Amniotic stem cell (primary cell): ENCODE measurements at regions not wholly inside any gene's neighbourhood (a gene's known extent, or its start where the extent isn't known, plus 50 kb on each side); places are given as distances from the start of the nearest gene placed in this dataset.

Experiments
- DNase-seq: peaks from one replicate; lab custom pipeline; 2025; lab: John Stamatoyannopoulos, UW

GRCh38 chr3:59299561-59299960, 249.7 kb upstream of the CFAP20DC start:
- no peak for DNase-seq

DNA sequence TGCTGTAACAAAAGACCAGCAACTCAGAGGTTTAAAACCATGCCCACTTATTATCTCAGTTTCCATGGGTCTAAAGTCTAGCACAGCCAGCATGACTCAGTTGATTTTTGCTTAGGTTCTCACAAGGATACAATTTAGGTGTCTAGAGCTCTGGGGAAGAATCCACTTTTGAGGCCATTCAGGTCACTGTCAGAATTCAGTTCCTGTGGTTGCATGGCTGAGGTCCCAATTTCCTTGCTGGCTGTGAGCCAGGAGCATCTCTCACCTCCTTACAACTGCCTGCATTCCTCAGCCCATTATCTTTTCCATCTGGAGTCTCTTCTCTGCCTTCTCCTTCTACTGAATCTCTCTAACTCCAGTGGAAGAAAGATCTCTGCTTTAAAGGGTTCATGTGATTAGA, 240.5 kb upstream of the CFAP20DC start:
- no peak for DNase-seq

DNA sequence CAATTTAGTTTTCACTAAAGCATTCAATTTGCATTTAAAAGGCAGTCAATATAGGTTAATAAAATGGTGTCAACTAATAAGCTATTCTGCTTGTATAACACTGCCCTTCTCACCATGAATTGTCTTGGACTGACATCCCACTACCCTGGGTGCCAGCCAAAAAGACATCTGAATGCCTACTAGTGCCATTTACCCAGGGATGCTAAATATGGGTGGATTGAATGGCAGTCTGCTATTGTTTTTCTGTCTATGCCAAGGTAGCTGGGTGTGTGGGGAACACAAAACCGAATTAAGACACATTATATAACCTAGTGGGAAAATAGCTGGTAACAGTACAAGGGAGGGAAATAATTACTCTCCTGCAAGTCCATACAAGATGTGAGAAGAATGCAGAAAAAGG, 240.0 kb upstream of the CFAP20DC start:
- DNase-seq, result no peak

GRCh38 chr3:59288951-59289350, 239.1 kb upstream of the CFAP20DC start:
- no peak for DNase-seq

GRCh38 chr3:59286791-59287531, 237.1 kb upstream of the CFAP20DC start:
- no peak for DNase-seq

GRCh38 chr3:59285560-59285959, 235.7 kb upstream of the CFAP20DC start:
- no peak for DNase-seq

DNA sequence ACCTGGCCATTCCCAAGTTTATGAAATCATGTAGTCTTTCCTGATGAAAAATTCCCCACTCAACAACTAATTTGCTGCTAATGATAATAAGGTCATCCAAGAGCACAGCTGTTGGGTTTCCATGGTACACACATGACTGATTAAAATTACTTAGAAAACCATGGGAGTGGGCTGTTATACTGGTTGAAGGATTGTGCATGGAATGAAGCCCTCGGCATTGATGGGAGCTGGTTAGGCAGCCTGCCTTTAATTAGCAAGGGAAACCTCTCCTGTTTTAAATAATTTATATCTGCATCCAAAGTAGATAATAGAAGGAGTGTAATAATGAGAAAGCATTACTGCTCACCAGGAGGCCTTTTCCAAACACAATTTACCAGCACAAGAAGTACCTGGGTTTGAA, 235.1 kb upstream of the CFAP20DC start:
- DNase-seq, result no peak

GRCh38 chr3:59280113-59280512, 230.3 kb upstream of the CFAP20DC start:
- no peak for DNase-seq

DNA sequence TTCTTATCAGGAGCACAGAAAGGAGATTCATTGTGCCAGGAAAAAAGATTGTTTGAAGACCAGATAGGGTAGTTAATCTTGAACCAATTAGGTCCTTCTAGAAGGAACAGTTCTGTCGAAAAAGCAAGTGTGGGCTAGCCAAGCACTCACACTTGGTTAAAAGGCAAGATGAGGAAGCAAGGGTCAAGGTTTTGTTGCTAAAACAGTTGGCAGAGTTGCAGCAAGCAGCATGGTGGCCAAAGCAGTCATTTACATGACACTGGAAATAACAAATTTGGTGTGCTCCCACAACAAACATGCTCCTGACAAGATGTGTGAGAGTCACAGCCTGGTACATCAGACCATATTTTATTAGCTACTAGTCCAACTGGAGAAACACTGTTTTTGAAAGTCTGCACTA, 228.0 kb upstream of the CFAP20DC start:
- DNase-seq, result no peak

DNA sequence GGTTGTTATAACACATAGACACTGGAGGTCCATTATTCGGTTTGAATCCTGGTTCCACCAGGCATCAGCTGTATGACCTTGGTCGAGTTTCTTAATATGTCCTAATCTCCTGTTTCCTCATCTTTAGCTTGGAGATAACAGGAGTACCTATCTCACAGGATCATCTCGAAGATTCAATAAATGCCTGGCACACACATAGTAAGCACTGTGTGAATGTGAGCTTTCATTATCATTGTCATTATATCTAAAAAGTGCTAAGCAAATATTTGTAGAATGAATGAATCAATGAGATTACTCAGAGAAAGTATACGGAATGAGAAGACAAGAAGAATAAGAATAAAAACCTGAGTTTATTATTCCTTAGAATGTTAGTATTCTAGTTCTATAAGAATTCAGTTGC, 227.4 kb upstream of the CFAP20DC start:
- DNase-seq, result no peak

DNA sequence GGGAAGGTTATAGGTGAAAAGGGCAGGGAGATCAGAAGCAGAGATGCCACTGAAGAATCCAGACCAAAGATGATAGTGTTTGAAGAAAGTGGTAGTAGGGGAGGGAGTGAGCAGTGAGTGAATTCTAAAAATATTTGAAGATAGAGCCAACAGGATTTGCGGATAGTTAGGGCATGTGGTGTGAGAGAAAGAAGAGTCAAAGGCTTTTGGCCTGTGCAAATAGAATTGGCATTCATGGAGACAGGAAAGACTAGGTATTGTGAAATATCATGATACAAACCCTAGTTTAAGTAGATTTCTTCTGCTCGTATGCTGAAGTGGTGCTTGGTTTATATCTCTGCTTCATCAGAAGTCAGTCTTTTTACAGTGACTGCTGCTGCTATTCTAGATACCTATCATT, 224.2 kb upstream of the CFAP20DC start:
- no peak for DNase-seq

DNA sequence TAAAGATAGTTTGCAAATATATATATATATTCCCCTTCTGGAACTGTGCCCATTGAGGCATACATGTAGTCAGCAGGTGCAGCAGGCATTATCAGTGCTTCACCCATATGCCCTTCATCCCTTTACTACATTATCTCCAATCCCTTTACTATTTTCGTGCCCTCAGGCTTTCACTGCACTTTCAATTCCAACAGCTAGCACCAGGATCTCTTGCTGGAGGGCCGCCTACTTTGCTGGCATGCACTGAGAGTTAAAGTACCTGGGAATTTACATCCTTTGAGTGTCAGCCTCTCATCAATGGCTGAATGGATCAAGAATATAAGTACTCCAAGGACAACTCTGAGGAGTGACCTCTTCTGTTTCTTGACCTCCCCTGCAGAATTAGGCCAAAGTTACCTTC, 222.1 kb upstream of the CFAP20DC start:
- DNase-seq, result no peak

GRCh38 chr3:59270921-59271320, 221.1 kb upstream of the CFAP20DC start:
- no peak for DNase-seq

DNA sequence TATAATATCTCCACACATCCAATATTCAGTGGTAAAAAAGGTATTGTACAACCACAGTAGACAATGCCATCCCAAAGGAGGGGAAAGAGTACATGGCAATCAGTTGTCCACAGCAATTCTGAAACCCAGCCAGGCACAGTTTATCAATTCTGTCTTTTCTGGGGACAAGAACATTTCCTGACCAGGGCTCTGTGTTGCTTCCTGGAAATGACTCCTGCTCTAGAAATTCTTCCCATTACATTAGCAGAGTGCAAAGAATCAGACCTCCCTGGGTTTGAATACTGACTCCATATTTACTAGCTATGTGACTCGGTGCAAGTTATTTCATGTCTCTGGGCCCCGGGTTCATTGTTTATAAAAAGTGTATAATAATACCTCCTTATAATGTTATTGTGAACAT, 220.4 kb upstream of the CFAP20DC start:
- DNase-seq, result no peak

GRCh38 chr3:59268170-59268569, 218.3 kb upstream of the CFAP20DC start:
- no peak for DNase-seq

DNA sequence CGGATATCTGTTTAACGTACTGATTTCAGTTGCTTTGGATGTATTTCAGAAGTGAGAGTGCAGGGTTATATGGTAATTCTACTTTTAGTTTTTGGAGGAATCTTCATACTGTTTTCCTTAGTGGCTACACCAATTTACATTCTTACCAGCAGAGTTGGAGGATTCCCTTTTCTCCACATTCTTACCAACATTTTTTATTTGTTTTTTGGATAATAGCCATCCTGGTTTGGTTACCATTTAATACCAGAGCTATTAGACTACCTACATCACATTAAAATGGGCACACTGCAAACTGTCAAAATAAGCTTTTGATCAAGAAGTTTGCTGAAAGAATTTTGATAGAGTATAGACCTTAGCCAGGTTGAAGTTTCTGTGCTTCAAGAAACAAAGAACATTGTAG, 217.2 kb upstream of the CFAP20DC start:
- no peak for DNase-seq

DNA sequence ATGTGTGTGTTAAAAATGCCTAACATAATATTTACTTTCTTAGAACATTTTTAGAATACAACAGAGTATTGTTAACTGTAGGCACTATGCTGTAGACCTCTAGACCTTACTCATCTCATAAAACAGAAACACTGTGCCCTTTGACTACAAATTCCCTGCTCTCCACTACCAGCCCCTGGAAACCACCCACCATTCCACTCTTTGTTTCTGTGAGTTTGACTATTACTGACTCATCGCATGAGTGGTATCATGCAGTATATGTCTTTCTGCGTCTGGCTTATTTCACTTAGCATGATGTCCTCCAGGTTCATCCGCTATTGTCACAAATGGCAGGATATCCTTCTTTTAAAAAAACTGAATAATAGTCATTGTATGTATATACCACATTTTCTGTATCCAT, 216.7 kb upstream of the CFAP20DC start:
- no peak for DNase-seq

DNA sequence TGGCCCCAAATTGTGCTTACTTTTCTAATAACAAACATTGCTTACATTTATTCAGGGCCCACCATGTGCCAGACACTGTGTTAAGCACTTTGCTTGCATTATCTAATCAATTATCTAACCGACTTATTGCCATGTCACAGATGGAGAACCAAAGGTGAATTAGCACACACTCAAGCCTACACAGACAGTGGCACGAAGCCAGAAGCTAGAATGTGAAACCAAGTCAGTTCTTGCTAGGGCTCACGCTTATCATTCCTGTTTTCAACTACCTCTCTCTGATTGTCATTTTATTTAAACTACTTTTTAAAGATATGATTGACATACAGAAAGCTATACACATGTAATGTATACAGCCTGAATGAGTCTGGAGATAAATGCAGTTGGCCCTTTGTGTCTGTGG, 215.7 kb upstream of the CFAP20DC start:
- no peak for DNase-seq

- no peak for DNase-seq
Observed at GRCh38 chr3:59264366-59264765, 214.5 kb upstream of the CFAP20DC start.

DNA sequence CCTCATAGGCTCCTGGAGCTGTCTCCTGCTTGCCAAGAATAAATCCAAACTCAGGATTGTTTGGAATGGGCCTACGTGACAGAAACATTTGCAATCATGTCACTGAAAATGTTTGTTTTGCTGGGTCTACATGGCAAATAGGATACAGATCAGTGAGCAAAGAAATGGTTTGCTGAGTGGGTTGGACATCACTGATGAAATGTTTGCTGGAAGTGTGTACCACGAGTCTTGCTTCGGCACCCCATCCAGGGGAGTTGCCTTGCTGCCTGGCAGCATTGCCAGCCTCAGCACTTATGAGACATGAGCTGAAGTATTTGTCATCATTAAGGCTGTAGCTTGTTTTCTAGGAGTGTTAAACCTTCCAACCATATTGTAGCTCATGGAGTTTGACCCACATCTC, 213.3 kb upstream of the CFAP20DC start:
- no peak for DNase-seq

DNA sequence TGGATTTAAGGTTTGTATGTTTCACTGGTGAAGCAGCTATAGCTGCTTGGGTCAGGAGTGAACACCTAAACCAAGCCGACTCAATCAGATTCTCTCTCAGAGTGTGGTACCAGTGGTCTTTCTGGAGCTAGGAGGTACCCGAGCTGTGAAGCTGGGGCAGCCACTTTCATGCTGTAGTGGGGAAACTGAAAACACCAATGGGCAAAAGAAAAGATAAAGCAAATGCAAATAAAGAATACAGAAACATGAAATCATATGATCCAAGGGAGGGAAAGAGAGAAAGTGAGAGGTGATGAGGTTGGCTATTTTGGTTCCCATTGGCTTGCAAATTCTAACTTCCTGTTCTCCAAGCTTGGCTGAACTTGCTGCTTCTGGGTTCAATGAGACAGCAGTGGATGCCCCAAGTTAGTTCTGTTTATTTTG, 212.3 kb upstream of the CFAP20DC start:
- no peak for DNase-seq

DNA sequence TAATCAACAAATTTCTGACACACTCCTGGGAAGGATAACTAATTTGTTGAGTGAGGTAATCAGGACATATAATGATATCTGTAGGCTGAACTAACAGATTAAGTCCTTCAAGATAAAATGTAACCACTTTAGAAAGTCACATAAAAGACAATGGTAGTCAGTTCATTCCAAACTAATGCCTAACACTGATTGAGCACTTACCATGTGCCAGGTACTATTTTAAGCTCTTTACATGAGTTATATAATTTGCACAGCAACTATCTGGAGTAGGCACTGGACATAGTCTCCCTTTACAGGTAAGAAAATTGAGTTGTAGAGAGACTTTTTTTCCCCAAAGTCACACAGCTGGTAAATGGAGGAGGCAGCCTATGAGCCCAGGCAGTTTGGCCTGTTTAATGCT, 211.2 kb upstream of the CFAP20DC start:
- no peak for DNase-seq

DNA sequence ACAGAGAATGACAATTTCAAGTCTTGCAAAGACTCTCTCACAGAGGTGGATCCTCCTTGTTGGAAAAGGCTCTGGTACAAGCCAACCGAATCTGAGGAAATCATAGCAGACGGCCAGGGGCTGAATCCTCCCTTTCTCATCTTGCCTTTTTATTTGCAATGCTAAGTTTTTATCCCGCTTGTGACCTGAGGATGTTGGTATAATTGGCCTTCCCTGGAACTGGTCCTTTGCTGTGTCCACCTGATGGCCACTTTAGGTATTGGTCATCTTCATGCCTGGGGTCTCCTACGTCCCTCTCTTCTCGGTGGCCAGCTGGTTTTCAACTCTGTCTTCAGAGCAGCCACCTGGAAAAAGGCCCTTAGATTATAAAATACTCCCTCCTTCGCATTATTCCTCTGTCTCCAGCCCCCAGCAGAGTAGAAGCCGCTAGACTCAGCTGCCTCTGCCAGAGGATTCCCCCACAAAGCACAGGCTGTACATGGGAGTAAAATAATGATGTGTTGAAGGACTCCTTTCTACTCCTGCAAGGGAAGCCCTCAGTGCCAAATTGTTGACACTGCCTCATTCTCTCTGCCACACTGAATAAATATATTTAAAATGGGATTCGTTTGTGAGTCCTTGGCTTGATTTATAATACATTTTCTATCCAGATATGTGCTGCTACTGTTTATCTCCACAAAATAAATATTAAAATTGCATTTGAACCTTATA, 208.9 kb upstream of the CFAP20DC start:
- no peak for DNase-seq

GRCh38 chr3:59257506-59257905, 207.7 kb upstream of the CFAP20DC start:
- no peak for DNase-seq
